ENCODE measurements at regions not wholly inside any gene's neighbourhood (a gene's known extent, or its start where the extent isn't known, plus 50 kb on each side); places are given as distances from the start of the nearest gene placed in this dataset.

DNA sequence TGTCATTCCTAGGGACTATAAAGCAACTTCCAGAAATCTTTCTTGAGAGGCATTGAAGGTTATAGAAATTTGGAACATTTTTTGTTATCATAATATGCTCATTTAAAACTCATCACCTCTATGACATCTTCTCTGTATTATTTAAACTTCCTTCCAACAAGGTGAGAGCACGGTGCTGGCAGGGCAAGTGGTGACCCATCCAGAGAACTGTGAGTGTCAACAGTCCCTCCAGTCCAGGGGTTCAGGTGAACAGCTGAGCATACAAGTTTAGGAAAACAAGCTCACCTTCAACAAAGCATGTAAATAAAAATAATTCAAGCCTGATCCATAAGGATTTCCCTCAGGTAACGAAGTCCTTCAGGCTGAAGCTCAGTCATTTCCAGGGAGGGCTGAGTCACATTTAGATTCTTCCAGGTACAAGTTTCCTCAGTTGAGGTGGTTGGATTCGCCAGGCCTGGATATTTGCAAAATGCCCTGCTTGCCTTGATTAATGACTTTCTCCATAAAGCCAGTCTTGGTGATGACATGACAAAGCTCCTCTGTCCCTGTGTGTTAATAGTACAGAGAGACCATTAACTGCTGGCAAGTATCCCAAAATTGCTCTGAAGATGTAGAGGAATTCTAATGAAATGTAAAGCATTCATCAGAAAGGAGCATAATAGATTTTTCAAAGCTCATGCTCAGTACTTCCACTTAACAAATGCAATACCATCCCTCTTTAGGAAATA, 263.6 kb upstream of the GADL1 start:
- Histone ChIP-seq H3K4me1 (ENCODE audit: control insufficient read depth, extremely low read depth, insufficient read depth, low read length) (peaks cover 5% of the 10 kb centered on the region), H3K9ac (ENCODE audit: control insufficient read depth, extremely low read depth, insufficient read depth, low read length) (no peak overlapping the region), H2AFZ (ENCODE audit: control insufficient read depth, low read length) (no peak overlapping the region), H4K20me1 (ENCODE audit: control insufficient read depth, extremely low read depth, insufficient read depth, low read length) (no peaks in the 10 kb centered on the region), H3K9me1 (ENCODE audit: control insufficient read depth, extremely low read depth, insufficient read depth, low read length) (no peaks in the 10 kb centered on the region), H3K9me3 (ENCODE audit: control insufficient read depth, low read depth, low read length) (no peaks in the 10 kb centered on the region), H3K4me3 (ENCODE audit: control insufficient read depth in 2 of 3, extremely low read depth in 1 of 3, insufficient read depth in 2 of 3, low read depth in 1 of 3, low read length in 3 of 3) (no peak overlapping the region), H3K4me2 (ENCODE audit: control insufficient read depth, extremely low read depth, insufficient read depth, low read depth, low read length) (no peak overlapping the region), H3K27ac (ENCODE audit: control insufficient read depth, insufficient read depth, low read length) (no peak overlapping the region), H3K36me3 (ENCODE audit: control insufficient read depth in 2 of 2, extremely low read depth in 1 of 2, insufficient read depth in 2 of 2, low read length in 2 of 2) (no peaks in the 10 kb centered on the region), H3K79me2 (ENCODE audit: control insufficient read depth, insufficient read depth, low read length) (no peaks in the 10 kb centered on the region), H3K27me3 (ENCODE audit: control insufficient read depth, extremely low read depth, insufficient read depth, low read length) (no peaks in the 10 kb centered on the region)
- peak; percentile 9 for FAIRE-seq
- TF ChIP-seq EZH2 (IDR thresholded peaks at IDR 0.05; ENCODE audit: low read length) = no peak
- no peak for DNase-seq (ENCODE audit: low read depth, low spot score)
- dilution Hi-C loops (cut with MboI; ENCODE audit: extremely low pct_ligation_motif_present, low sequenced_read_pairs) = no loop called here

- no peak overlapping the region for H3K4me3 ChIP-seq (ENCODE audit: control insufficient read depth in 2 of 3, extremely low read depth in 1 of 3, insufficient read depth in 2 of 3, low read depth in 1 of 3, low read length in 3 of 3)
- no peaks in the 10 kb centered on the region for H3K9me1 ChIP-seq (ENCODE audit: control insufficient read depth, extremely low read depth, insufficient read depth, low read length)
- no peak overlapping the region for H2AFZ ChIP-seq (ENCODE audit: control insufficient read depth, low read length)
- peaks cover 5% of the 10 kb centered on the region for H3K4me1 ChIP-seq (ENCODE audit: control insufficient read depth, extremely low read depth, insufficient read depth, low read length)
- no peak overlapping the region for H3K4me2 ChIP-seq (ENCODE audit: control insufficient read depth, extremely low read depth, insufficient read depth, low read depth, low read length)
- TF ChIP-seq EZH2 (IDR thresholded peaks at IDR 0.05; ENCODE audit: low read length) (no peak), CTCF (optimal IDR thresholded peaks at IDR 0.05 in 1 of 3, IDR thresholded peaks at IDR 0.05 in 1 of 3, conservative IDR thresholded peaks at IDR 0.05 in 1 of 3; ENCODE audit: extremely low read depth in 1 of 3, insufficient read depth in 2 of 3, low read length in 3 of 3) (no peak)
- no peaks in the 10 kb centered on the region for H3K36me3 ChIP-seq (ENCODE audit: control insufficient read depth in 2 of 2, extremely low read depth in 1 of 2, insufficient read depth in 2 of 2, low read length in 2 of 2)
- no peak for FAIRE-seq
- no peaks in the 10 kb centered on the region for H3K9me3 ChIP-seq (ENCODE audit: control insufficient read depth, low read depth, low read length)
- no peak overlapping the region for H3K9ac ChIP-seq (ENCODE audit: control insufficient read depth, extremely low read depth, insufficient read depth, low read length)
- dilution Hi-C loops (cut with MboI; ENCODE audit: extremely low pct_ligation_motif_present, low sequenced_read_pairs) = no loop called here
- DNase-seq (ENCODE audit: low read depth, low spot score) = no peak
- no peaks in the 10 kb centered on the region for H3K27me3 ChIP-seq (ENCODE audit: control insufficient read depth, extremely low read depth, insufficient read depth, low read length)
- H3K79me2 ChIP-seq (ENCODE audit: control insufficient read depth, insufficient read depth, low read length) = no peaks in the 10 kb centered on the region
- no peak overlapping the region for H3K27ac ChIP-seq (ENCODE audit: control insufficient read depth, insufficient read depth, low read length)
- no peaks in the 10 kb centered on the region for H4K20me1 ChIP-seq (ENCODE audit: control insufficient read depth, extremely low read depth, insufficient read depth, low read length)
Measured at GRCh38 chr3:31159331-31160039, 265.0 kb upstream of the GADL1 start.

Measured in keratinocyte (primary cell).